GM18909 (cell line): ENCODE measurements at regions not wholly inside any gene's neighbourhood (a gene's known extent, or its start where the extent isn't known, plus 50 kb on each side); places are given as distances from the start of the nearest gene placed in this dataset.
"Not testable (repeated sequence)": the region's sequence is repeated elsewhere in the genome, so short reads cannot be mapped to it uniquely, and the experiment has no call there.

ENCODE experiments used
- ATAC-seq: cut with Tn5 transposase; IDR thresholded peaks from one replicate; pipeline ENCODE4 v1.9.1; 2021; ENCODE audit warnings: mild to moderate bottlenecking; ENCODE audit not compliant: unreplicated experiment, poor library complexity

DNA sequence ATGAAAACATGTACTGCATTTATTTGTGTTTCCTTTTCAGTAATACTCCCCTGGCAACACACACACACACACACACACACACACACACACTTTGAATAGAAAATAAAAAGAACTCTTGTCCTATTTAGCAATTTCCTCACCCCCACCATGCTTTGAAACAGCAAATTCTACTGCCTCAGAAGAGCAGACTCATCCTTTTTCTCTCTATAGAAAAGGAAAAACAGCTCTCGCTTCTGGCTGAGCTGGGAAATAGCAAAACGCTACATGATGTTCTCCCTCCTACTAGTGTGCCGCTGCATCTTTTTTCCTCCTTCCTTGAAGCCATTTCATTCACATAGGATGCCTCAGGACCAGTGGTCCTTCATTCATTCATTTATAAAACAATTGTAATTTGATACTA is 453.6 kb downstream of the CSNK1G3 start:
- no peak for ATAC-seq

DNA sequence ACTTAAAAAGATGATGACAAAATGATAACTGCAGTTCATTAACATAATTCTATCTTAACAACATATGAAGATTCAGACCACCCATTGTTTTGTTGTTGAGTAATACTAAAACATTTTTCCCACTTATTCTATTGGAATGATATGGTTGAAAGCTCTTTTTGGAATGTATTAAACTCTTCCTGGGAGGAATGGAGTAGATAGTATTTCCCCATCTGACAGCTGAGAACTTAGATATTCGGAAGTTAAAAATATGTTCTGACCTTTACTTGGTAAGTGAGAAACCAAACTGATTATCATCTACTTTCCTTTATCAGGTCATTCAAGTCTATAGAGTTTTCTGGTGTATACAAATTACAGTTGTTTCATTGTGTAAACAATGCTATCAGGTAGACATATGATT is 452.9 kb downstream of the CSNK1G3 start:
- ATAC-seq: no peak

DNA sequence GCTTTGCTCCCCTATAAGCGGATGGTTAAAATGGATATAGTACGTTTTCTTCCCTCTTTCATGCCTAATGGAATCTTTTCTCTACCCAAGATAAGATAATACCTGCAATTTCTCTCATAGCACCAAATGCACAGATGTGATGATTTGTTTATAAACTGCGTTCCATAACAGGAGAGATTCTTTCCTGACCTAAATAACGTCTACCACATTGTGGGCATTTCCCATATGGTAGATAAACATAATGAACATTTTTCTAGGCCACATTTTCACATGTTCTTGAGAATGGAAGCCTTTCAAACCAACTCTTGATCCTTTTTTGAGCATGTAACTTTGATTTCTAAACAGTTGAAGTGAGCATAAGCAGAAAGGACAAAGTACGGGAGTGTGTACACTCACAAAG is 448.5 kb downstream of the CSNK1G3 start:
- ATAC-seq: no peak

DNA sequence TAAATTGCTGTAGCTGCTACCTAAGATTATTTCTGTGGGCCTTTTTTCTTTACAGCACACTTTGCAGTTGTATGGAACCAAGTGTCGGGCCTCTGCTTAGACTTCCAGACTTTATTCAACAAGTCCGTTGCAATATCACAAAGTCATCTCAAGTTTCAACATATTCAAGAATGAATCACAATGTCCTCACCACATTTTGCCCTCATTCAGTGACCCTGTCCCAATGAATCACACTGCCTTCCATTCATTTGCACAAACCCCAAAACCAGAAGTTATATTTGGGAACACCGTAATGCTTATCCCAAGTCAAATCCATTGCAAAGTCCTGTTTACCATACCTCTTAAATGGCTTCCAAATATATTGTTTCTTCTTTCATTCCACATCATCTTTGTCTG is 439.6 kb downstream of the CSNK1G3 start:
- no peak for ATAC-seq

DNA sequence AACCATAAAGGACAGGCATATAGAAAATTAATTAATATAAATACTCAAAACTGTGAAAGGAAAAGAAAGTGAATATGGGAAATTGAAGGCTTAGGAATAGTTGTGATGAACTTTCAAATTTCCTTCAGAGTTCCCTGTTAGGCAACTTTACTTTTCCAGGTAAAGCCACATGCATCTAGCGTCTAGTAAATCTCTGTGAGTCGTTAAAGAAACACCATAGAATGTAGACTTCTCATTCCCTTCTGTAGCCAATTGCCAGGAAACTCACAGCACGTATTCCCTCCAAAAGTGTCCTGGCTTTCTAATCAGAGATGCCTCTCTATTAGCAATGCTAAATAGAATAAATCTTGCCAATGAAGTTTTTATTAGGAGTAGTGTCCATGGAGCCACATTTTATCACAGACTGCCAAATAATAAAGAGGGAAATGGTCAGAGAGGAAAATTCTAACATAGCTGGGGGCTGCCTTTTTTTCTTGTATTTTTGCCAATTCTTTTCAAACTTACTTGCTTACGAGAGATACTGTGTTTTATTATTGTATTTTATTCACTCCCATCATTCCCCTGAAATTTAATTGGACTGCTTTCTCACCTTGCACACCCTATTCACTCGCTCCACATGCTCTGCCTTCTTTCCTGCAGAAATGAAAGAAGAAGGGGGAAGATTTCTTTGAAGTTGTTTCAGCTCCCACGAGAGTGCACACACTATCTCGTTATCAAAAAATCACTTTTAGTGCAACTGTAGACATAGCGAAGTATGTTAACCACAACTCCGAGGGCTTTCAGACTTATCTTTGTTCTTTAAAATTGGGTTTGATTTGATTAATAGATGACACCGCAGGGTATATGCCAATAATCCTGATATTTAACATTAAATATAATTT is 439.0 kb downstream of the CSNK1G3 start:
- no peak for ATAC-seq

DNA sequence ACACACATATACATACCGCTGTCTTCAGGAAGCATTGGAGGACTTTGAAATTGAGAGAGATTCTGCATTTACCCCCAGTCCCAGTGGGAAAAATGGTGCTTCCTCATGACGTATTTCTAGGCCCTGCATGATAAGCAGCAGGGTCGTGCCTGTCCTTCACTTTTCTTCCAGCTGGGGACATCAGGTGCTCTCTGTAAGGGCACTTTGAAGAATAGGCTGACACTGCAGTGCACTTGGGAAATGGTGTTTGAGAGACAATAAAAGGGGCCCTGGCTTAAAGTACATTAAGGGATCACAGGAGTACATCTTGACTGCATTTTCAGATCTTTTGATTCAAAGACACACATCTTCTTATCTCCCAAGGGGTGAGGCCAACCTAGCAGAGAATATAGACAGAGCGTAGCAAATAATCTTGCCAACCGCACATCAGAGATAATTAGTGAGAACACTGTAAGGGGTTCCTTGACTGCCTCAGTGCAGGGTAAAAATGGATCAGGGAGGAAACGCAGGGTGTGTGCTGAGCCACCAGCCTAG is 437.9 kb downstream of the CSNK1G3 start:
- no peak for ATAC-seq

DNA sequence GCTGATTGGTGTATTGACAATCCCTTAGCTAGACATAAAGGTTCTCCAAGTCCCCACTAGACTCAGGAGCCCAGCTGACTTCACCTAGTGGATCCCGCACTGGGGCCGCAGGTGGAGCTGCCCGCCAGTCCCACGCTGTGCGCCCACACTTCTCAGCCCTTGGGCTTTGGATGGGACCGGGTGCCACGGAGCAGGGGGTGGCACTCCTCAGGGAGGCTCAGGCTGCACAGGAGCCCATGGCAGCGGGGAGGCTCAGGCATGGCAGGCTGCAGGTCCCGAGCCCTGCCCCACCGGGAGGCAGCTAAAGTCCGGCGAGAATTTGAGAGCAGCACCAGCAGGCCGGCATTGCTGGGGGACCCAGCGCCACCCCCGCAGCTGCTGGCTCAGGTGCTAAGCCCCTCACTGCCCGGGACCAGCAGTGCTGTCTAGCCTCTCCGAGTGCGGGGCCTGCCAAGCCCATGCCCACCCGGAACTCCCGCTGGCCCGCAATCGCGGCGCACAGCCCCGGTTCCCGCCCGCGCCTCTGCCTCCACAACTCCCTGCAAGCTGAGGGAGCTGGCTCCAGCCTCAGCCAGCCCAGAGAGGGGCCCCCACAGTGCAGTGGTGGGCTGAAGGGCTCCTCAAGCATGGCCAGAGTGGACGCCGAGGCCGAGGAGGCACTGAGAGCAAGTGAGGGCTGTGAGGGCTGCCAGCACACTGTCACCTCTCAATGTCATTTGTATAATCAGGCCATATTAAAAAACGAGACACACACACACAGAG is 437.2 kb downstream of the CSNK1G3 start:
- ATAC-seq: no peak

DNA sequence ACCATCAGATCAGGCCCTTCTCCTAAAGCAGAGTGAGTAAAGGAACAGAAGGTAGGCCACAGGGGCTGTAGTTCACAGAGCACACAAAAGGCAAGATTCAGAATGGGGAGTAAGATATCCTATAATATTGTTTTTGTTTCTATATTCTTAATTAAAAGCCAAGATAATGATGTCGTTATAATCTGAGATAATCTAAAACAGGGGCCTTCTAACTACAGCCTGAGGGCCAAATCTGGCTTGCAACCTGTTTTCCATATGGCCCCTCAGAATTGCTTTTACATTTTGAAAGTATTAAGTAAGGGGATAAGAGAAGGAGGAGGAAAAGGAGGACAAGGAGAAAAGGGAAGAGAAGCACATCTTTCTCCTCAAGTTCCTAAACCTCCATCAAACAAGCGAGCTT is 435.8 kb downstream of the CSNK1G3 start:
- ATAC-seq: no peak

DNA sequence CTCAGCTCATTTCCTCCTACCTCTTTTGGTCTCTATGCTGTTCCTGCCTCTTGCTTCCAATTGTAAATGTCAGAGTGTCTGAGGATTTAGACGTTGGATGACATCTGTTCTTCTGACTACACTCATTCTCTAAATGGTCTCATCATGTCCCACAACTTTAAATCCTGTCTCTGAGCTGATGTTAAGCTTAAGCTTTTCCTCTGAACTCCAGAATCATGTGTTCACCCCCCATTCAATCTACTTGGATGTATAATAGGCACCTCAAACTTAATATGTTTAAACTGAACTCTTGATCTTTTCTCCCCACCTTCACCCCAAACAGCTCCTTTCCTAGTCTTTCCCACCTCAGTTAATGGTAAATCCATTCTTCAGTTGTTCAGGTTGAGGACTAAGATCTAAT is 433.6 kb downstream of the CSNK1G3 start:
- no peak for ATAC-seq

DNA sequence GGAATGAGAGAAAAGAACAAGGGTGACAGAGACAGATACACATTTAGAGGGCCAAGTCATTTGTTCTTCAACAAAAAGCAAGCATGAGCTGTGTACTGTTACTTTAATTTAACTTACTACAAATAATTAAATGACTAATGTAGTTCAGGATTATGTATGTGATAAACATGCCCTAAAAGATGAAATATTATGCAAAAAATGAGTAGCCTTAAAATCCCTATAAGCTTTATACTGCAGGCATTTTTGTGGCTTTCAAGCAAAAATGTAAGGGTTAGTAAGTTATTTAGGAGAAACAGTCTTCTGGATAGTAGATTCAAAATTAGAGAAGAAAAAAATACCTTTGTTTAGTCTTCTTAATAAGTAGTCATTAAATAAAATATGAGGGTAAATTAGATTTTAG is 431.2 kb downstream of the CSNK1G3 start:
- ATAC-seq: no peak

DNA sequence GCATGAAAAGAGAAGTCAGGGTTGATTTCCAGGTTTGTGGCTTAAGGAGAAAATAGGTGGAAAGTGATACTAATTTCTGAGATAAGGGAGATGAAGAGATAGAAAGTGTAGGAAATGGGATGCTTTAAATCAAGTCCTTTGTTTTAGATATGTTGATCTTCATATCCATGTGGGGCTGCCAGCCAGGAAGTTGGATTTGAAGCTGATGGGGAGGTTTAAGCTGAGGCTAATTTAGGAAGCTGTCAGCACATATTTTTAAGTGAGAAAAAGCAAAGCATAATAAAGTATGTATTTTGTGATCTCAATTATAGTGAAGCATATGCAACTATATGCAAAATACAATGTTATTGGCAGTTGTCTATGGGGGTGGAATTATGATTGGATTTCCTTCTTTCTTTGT is 428.4 kb downstream of the CSNK1G3 start:
- no peak for ATAC-seq

DNA sequence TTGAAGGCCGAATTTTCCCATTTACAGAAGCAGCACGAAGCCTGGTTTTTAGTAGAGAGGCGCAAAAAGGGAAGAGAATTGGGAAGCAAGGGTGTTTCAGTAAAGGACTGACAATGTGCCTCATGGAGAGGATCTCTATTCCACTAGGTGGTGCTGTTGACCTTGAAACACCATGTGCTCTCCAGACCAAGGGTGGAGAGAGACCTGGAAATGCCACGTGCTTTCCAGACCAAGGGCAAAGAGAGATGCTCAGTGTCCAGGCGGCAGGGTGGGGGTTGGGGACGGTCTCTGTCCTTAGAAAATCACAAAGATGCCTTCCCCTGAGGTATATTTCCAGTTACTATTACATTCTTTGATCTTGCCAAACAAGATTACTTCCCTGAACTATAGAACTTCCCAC is 425.3 kb downstream of the CSNK1G3 start:
- no peak for ATAC-seq

DNA sequence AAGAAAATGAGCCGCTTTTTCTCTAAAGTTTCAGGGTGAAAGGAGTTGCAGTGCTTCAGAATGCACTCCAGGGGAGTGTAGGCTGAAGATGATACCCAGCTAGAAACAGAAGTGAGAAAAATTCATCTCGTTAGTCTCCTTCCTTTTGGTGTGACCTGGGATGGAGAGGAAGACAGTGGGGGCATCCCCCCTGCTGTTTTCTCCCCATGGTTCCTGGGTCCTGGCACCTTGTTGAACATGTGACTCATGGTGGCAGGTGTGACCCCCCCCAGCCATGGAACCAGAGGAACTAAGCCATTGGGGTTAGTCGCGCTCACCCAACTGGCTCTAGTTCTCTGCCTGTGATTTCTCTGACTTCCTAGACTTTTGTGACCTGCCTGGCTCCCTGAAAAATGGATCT is 424.6 kb downstream of the CSNK1G3 start:
- no peak for ATAC-seq

DNA sequence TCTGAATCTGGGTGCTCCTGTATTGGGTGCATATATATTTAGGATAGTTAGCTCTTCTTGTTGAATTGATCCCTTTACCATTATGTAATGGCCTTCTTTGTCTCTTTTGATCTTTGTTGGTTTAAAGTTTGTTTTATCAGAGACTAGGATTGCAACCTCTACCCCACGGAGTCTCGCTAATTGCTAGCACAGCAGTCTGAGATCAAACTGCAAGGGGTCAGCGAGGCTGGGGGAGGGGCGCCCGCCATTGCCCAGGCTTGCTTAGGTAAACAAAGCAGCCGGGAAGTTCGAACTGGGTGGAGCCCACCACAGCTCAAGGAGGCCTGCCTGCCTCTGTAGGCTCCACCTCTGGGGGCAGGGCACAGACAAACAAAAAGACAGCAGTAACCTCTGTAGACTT is 421.8 kb downstream of the CSNK1G3 start:
- not testable (repeated sequence) for ATAC-seq

DNA sequence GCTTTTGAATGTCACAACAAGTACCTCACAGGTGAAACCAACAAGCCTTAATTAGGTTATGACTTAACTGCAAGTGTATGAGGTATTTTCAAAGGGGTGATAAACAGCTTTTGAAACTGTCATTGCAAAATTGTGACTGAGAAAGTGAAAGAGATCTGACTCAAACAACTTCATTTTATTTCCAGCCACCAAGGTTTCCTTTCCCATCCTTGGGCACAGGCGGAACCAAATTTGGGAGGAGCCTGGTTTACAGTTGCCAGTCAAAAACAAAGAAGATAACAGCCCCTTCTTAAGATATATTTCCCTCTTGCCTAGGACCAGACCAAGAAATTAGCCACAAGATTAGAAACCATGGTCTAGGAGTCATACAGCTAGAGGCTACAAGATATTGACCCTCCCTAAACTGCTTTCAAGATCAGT is 417.1 kb downstream of the CSNK1G3 start:
- ATAC-seq: peak; percentile 51

DNA sequence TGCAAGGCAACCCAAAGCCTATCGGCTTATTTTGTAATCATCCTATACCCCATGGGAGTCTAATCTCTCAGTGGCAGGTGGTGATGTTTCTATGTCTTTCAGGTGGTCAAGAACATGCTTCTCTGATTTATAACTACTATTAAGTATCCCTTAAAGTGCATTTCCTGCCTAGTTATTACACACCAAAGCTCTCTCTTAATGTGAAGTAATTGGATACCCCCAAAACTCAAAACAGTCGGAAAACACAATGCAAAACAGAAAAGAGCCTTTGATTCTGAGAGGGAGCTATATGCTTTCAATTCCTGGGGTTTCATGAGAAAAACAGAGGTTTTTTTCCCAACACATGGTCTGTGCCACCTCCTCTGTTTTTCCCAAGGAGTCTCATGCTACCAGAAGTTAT is 416.4 kb downstream of the CSNK1G3 start:
- ATAC-seq: no peak

DNA sequence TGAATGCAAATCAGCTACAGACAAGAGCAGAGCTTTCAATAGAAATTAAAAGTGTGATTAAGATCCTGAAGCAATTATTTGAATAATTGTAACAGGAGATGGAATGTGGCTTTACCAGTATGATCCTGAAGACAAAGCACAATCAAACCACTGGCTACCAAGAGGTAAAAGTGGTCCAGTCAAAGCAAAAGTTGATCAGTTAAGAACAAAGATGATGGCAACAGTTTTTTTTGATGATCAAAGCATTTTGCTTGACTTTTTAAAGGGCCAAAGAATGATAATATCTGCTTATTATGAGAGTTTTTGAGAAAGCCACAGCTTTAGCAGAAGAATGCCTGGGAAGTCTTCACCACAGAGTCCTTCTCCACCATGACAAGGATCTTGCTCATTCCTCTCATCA is 409.2 kb downstream of the CSNK1G3 start:
- no peak for ATAC-seq

DNA sequence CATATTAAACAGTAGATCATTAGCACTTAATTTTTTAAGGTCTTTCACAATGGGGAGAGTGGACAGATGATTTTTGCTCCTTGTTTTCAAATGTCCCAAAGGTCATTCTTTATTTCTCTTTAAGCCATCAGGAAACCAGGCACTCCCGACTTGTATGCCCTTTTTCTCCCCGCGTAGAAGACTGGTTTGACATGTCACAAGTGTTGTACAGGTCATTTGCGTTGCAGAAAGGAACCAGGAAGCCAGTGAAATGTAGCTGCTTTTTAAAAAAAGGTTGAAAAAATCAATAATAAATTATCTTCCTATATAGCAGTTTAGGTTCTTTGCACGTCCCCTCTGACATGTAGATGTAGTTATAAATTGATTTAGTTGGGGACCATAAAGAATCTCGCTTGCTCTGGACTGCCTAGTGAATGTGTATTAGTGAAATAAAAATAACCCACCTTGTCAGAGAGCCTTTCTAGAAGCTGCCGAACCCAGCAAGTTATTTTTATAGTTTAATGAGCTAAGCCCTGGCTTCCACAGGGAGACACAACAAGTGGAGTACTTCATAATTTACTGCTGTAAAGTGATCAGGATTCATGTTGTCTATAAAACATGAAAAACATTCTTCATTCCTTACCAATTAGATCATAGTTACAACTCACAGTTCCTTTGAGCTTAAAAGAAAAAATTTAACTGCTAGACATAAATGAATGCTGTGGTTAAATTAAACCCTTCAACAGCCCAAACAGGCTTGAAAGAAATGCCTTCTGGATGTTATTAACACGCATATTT is 404.6 kb downstream of the CSNK1G3 start:
- no peak for ATAC-seq

DNA sequence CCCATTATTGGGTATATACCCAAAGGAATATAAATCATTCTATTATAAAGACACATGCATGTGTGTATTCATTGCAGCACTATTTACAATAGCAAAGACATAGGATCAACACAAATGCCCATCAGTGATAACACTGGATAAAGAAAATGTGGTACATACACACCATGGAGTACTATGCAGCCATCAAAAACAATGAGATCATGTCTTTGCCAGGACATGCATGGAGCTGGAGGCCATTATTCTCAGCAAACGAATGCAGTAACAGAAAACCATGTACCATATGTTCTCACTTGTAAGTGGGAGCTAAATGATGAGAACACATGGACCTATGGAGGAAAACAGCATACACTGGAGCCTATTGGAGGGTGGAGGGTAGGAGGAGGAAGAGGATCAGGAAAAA is 402.4 kb downstream of the CSNK1G3 start:
- no peak for ATAC-seq

DNA sequence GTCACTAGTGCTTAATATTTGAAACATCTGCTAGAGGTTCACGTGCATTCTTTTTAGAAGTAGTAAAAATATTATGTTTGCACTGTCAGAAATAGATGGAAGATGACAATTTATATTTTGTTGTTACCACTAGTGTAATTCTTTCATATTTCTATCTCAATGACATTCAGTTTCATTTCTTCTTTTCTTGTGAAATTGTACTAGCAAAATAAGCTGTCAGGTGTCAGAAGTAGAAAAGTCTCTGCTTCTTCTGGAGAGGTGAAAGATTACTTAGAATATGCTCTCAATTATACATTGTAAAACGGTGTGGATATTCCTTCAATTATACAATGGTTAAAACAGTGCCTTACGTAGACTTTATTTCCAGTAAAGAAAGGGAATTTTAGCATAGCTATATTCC is 395.4 kb downstream of the CSNK1G3 start:
- no peak for ATAC-seq
